HAP-1 (cell line): ENCODE measurements at regions not wholly inside any gene's neighbourhood (a gene's known extent, or its start where the extent isn't known, plus 50 kb on each side); places are given as distances from the start of the nearest gene placed in this dataset.
"Not testable (repeated sequence)": the region's sequence is repeated elsewhere in the genome, so short reads cannot be mapped to it uniquely, and the experiment has no call there.

Experiments used
- DNase-seq, 2 experiments: peaks; one replicate each; pipeline ENCODE4 v3.0.0-alpha.2; 2016 to 2020; ENCODE audit warnings: low spot score in 2 of 2
- H3K27me3 ChIP-seq: fragments of 250-450 bp; sonication (Bioruptor Pico); 2 replicates; pipeline ENCODE4 v1.5.1; 2020; ENCODE audit warnings: low read depth, mild to moderate bottlenecking, moderate library complexity
- H3K36me3 ChIP-seq: fragments of 250-450 bp; sonication (Bioruptor Pico); replicated peaks from 2 replicates; pipeline ENCODE4 v1.5.1; 2020; ENCODE audit warnings: mild to moderate bottlenecking
- H3K4me1 ChIP-seq: fragments of 250-450 bp; sonication (Bioruptor Pico); 2 replicates; pipeline ENCODE4 v1.5.1; 2020; ENCODE audit warnings: mild to moderate bottlenecking
- H3K4me3 ChIP-seq: fragments of 250-450 bp; sonication (Bioruptor Pico); 2 replicates; pipeline ENCODE4 v1.5.1; 2020; ENCODE audit warnings: mild to moderate bottlenecking, moderate library complexity
- H3K9me3 ChIP-seq: fragments of 250-450 bp; sonication (Bioruptor Pico); 2 replicates; pipeline ENCODE4 v1.5.1; 2020; ENCODE audit warnings: mild to moderate bottlenecking, moderate library complexity
- in situ Hi-C: fragments of 300-500 bp; cut with MboI; formaldehyde crosslinking; loops from 3 replicates; pipeline ENCODE4 v1.14.3; 2020; ENCODE audit warnings: low sequenced_read_pairs, inconsistent platforms, mixed read lengths

- Histone ChIP-seq H3K9me3 (no peaks in the 10 kb centered on the region), H3K27me3 (no peaks in the 10 kb centered on the region), H3K36me3 (no peaks in the 10 kb centered on the region), H3K4me1 (peaks cover 10% of the 10 kb centered on the region), H3K4me3 (no peak overlapping the region)
- in situ Hi-C loops, result no loop called here
- no peak for DNase-seq
Observed at GRCh38 chr13:54004026-54004699, 975.5 kb downstream of the OLFM4 start.

- H3K27me3 ChIP-seq, result no peaks in the 10 kb centered on the region
- H3K36me3 ChIP-seq, result no peaks in the 10 kb centered on the region
- no peak for DNase-seq
- H3K9me3 ChIP-seq, result no peaks in the 10 kb centered on the region
- H3K4me1 ChIP-seq, result no peaks in the 10 kb centered on the region
- in situ Hi-C loops, result no loop called here
- no peak overlapping the region for H3K4me3 ChIP-seq
Observed at GRCh38 chr13:54016542-54016941, 987.9 kb downstream of the OLFM4 start.

- in situ Hi-C loops, result no loop called here
- H3K27me3 ChIP-seq, result no peaks in the 10 kb centered on the region
- no peak overlapping the region for H3K4me3 ChIP-seq
- no peaks in the 10 kb centered on the region for H3K4me1 ChIP-seq
- no peaks in the 10 kb centered on the region for H3K36me3 ChIP-seq
- DNase-seq, result no peak
- no peaks in the 10 kb centered on the region for H3K9me3 ChIP-seq
Observed at GRCh38 chr13:54018485-54018884, 989.9 kb downstream of the OLFM4 start.

GRCh38 chr13:54029226-54029625 lies 1000.6 kb downstream of the OLFM4 start:
- Histone ChIP-seq H3K9me3 (peaks cover 12% of the 10 kb centered on the region), H3K36me3 (no peaks in the 10 kb centered on the region), H3K4me3 (no peak overlapping the region), H3K4me1 (no peaks in the 10 kb centered on the region), H3K27me3 (no peaks in the 10 kb centered on the region)
- no peak for DNase-seq
- in situ Hi-C loops, result no loop called here

GRCh38 chr13:54029720-54030119 lies 1001.1 kb downstream of the OLFM4 start:
- in situ Hi-C loops, result no loop called here
- H3K36me3 ChIP-seq, result no peaks in the 10 kb centered on the region

GRCh38 chr13:54033323-54033861 lies 1004.8 kb downstream of the OLFM4 start:
- Histone ChIP-seq H3K27me3 (no peaks in the 10 kb centered on the region), H3K4me1 (no peaks in the 10 kb centered on the region), H3K9me3 (peaks cover 9% of the 10 kb centered on the region; the same call in 1 of the 2 replicates), H3K4me3 (no peak overlapping the region), H3K36me3 (no peaks in the 10 kb centered on the region)
- in situ Hi-C loops, result no loop called here
- DNase-seq, result no peak

More at GRCh38 chr13:54029720-54030119, 1001.1 kb downstream of the OLFM4 start:
- H3K4me3 ChIP-seq, result no peak overlapping the region
- DNase-seq, result no peak
- no peaks in the 10 kb centered on the region for H3K27me3 ChIP-seq
- H3K9me3 ChIP-seq, result peaks cover 10% of the 10 kb centered on the region
- H3K4me1 ChIP-seq, result no peaks in the 10 kb centered on the region

- Histone ChIP-seq H3K4me1 (no peaks in the 10 kb centered on the region), H3K4me3 (no peak overlapping the region), H3K27me3 (no peaks in the 10 kb centered on the region), H3K9me3 (peaks cover 9% of the 10 kb centered on the region; the same call in 1 of the 2 replicates), H3K36me3 (no peaks in the 10 kb centered on the region)
- in situ Hi-C loops, result no loop called here
- DNase-seq, result no peak
Observed at GRCh38 chr13:54034047-54034446, 1005.4 kb downstream of the OLFM4 start.

- H3K27me3 ChIP-seq, H3K36me3 ChIP-seq, H3K4me1 ChIP-seq, in situ Hi-C loops, DNase-seq, H3K9me3 ChIP-seq, H3K4me3 ChIP-seq: not testable (repeated sequence)
Observed at GRCh38 chr13:54057416-54057815, 1028.8 kb downstream of the OLFM4 start.

- H3K36me3 ChIP-seq, in situ Hi-C loops, H3K4me1 ChIP-seq, H3K9me3 ChIP-seq, H3K27me3 ChIP-seq, H3K4me3 ChIP-seq, DNase-seq: not testable (repeated sequence)
Observed at GRCh38 chr13:54069958-54070357, 1041.3 kb downstream of the OLFM4 start.

GRCh38 chr13:54077569-54077968 lies 1049.0 kb downstream of the OLFM4 start:
- Histone ChIP-seq H3K9me3 (no peaks in the 10 kb centered on the region), H3K4me3 (no peak overlapping the region), H3K27me3 (no peaks in the 10 kb centered on the region), H3K4me1 (peaks cover 28% of the 10 kb centered on the region), H3K36me3 (no peaks in the 10 kb centered on the region)
- in situ Hi-C loops, result no loop called here
- DNase-seq, result peak in 1 of 2 experiments; percentile 58

GRCh38 chr13:54078271-54078870 lies 1049.8 kb downstream of the OLFM4 start:
- DNase-seq, result peak; percentile 68 to 98
- no peak overlapping the region for H3K4me3 ChIP-seq
- no peaks in the 10 kb centered on the region for H3K36me3 ChIP-seq
- in situ Hi-C loops, result no loop called here
- H3K4me1 ChIP-seq, result peaks cover 34% of the 10 kb centered on the region
- H3K27me3 ChIP-seq, result no peaks in the 10 kb centered on the region
- H3K9me3 ChIP-seq, result no peaks in the 10 kb centered on the region

- H3K4me3 ChIP-seq, H3K27me3 ChIP-seq, H3K36me3 ChIP-seq, in situ Hi-C loops, DNase-seq, H3K9me3 ChIP-seq: not testable (repeated sequence)
- H3K4me1 ChIP-seq, result peaks cover 32% of the 10 kb centered on the region
Observed at GRCh38 chr13:54082309-54082708, 1053.7 kb downstream of the OLFM4 start.

- no peaks in the 10 kb centered on the region for H3K36me3 ChIP-seq
- no peak for DNase-seq
- no peaks in the 10 kb centered on the region for H3K27me3 ChIP-seq
- in situ Hi-C loops, result no loop called here
- peaks cover 5% of the 10 kb centered on the region; the same call in 1 of the 2 replicates for H3K9me3 ChIP-seq
- H3K4me3 ChIP-seq, result no peak overlapping the region
- no peaks in the 10 kb centered on the region for H3K4me1 ChIP-seq
Observed at GRCh38 chr13:54091884-54092283, 1063.3 kb downstream of the OLFM4 start.

- H3K36me3 ChIP-seq, result no peaks in the 10 kb centered on the region
- in situ Hi-C loops, result no loop called here
Observed at GRCh38 chr13:54092686-54093085, 1064.1 kb downstream of the OLFM4 start.

More at GRCh38 chr13:54092686-54093085, 1064.1 kb downstream of the OLFM4 start:
- Histone ChIP-seq H3K4me3 (no peak overlapping the region), H3K4me1 (no peaks in the 10 kb centered on the region; the same call in 1 of the 2 replicates), H3K9me3 (peaks cover 5% of the 10 kb centered on the region; the same call in 1 of the 2 replicates), H3K27me3 (no peaks in the 10 kb centered on the region)
- no peak for DNase-seq
